ENCODE measurements at regions not wholly inside any gene's neighbourhood (a gene's known extent, or its start where the extent isn't known, plus 50 kb on each side); places are given as distances from the start of the nearest gene placed in this dataset.
"Not testable (repeated sequence)": the region's sequence is repeated elsewhere in the genome, so short reads cannot be mapped to it uniquely, and the experiment has no call there.

DNA sequence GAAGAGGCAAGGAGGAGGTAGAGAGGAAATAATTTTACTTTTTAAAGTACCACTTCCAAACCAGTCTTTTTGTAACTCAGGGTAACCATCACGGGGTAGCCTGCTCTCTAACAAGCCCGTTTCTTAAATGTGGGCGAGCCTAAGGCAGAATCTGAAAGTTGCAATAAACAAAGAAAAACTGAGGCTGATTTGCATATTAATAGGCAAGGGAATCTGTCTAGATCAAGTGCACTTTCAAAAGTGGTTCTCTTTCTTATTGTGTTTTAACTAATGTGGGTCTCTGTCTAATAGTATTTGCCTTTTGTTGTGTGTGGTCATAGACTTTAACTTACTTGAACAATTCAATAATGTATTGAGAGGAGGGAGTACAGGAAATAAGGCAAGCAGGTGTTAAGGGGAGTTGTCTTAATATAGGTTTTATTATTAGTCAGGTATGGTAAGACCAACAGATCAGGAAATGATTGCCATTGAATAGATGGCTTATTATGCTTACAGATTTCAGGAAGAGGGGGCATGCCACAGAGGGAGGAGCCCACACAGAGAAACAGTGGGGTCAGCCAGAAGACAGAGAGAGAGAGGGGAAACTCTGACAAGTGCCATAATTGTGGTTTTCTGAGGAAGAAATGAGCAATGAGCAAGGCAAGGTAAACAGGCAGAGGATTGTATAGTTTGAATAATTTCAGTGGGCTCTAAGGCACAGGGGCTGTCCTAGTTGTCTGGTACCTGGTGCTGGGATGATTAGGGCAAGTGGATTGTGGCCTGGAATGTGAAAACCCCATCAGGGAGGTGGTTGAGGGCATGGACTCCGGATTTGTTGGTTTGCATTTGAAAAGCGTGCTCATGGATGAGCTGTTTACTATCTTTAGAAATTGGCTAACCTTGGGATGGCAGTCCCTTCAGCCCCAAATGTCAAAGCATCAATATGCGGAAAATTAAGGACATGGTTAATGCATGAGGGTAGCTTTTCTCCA is 237.2 kb downstream of the TOX3 start:
- Histone ChIP-seq H3K4me2 (no peak overlapping the region), H3K27me3 (no peaks in the 10 kb centered on the region), H3K36me3 (replicated peaks; ENCODE audit: insufficient read depth, low read depth) (no peaks in the 10 kb centered on the region), H3K4me3 (no peak overlapping the region), H2AFZ (no peak overlapping the region), H3K79me2 (no peaks in the 10 kb centered on the region), H3K9me3 (ENCODE audit: low read depth) (no peaks in the 10 kb centered on the region), H4K20me1 (ENCODE audit: insufficient read depth, poor library complexity, severe bottlenecking) (no peaks in the 10 kb centered on the region), H3K27ac (no peak overlapping the region), H3K4me1 (ENCODE audit: insufficient read depth) (peaks cover 8% of the 10 kb centered on the region), H3K9me2 (replicated peaks; ENCODE audit: insufficient read depth) (no peaks in the 10 kb centered on the region)
- 90% methylated on average over 6 of the region's 6 CpGs for WGBS (ENCODE audit: low lambda C conversion rate, missing lambda C conversion rate)
- TF ChIP-seq EZH2phosphoT487 (IDR thresholded peaks at IDR 0.05; ENCODE audit: low read depth, severe bottlenecking, unreplicated experiment) (no peak), EZH2 (IDR thresholded peaks at IDR 0.05; ENCODE audit: borderline replicate concordance) (no peak)
- TF ChIP-seq, protein P1, sequence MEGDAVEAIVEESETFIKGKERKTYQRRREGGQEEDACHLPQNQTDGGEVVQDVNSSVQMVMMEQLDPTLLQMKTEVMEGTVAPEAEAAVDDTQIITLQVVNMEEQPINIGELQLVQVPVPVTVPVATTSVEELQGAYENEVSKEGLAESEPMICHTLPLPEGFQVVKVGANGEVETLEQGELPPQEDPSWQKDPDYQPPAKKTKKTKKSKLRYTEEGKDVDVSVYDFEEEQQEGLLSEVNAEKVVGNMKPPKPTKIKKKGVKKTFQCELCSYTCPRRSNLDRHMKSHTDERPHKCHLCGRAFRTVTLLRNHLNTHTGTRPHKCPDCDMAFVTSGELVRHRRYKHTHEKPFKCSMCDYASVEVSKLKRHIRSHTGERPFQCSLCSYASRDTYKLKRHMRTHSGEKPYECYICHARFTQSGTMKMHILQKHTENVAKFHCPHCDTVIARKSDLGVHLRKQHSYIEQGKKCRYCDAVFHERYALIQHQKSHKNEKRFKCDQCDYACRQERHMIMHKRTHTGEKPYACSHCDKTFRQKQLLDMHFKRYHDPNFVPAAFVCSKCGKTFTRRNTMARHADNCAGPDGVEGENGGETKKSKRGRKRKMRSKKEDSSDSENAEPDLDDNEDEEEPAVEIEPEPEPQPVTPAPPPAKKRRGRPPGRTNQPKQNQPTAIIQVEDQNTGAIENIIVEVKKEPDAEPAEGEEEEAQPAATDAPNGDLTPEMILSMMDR (IDR thresholded peaks at IDR 0.05; ENCODE audit: poor library complexity), result no peak
- no peak for DNase-seq (ENCODE audit: low spot score)

DNA sequence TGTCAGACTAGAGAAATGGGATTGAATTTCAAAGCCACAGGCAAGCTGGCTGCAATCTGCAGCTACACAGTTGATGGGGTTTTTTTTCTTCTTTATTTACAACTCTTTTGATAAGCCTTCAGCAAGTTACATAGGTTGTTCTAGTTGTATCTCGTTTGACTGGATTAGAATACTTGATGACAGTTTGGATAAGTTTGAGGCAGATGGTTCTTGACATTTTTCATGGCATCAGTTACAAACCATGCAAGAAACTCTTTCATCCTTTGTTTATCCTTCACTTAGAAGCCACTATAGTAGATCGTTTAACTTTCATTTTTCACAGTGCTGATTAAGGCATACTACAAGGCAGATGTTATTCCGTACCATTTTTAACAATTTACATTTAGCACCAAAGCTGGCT is 238.9 kb downstream of the TOX3 start:
- H2AFZ ChIP-seq, result no peak overlapping the region
- no peaks in the 10 kb centered on the region for H3K9me3 ChIP-seq (ENCODE audit: low read depth)
- H3K27ac ChIP-seq, result no peak overlapping the region
- WGBS (ENCODE audit: low lambda C conversion rate, missing lambda C conversion rate), result 35% methylated on average over 3 of the region's 3 CpGs
- no peaks in the 10 kb centered on the region for H3K79me2 ChIP-seq
- peaks cover 8% of the 10 kb centered on the region for H3K4me1 ChIP-seq (ENCODE audit: insufficient read depth)
- no peaks in the 10 kb centered on the region for H4K20me1 ChIP-seq (ENCODE audit: insufficient read depth, poor library complexity, severe bottlenecking)
- H3K36me3 ChIP-seq (replicated peaks; ENCODE audit: insufficient read depth, low read depth), result no peaks in the 10 kb centered on the region
- peak overlapping the region; percentile 14 for H3K4me3 ChIP-seq
- H3K4me2 ChIP-seq, result peak overlapping the region; percentile 62
- H3K27me3 ChIP-seq, result no peaks in the 10 kb centered on the region
- TF ChIP-seq EZH2phosphoT487 (IDR thresholded peaks at IDR 0.05; ENCODE audit: low read depth, severe bottlenecking, unreplicated experiment) (no peak), EZH2 (IDR thresholded peaks at IDR 0.05; ENCODE audit: borderline replicate concordance) (no peak)
- TF ChIP-seq, protein P1 (IDR thresholded peaks at IDR 0.05; ENCODE audit: poor library complexity), result no peak
- DNase-seq (ENCODE audit: low spot score), result no peak
- H3K9me2 ChIP-seq (replicated peaks; ENCODE audit: insufficient read depth), result no peaks in the 10 kb centered on the region

- no peak overlapping the region for H3K4me3 ChIP-seq
- TF ChIP-seq EZH2phosphoT487 (IDR thresholded peaks at IDR 0.05; ENCODE audit: low read depth, severe bottlenecking, unreplicated experiment), result no peak
- no peak for TF ChIP-seq EZH2 (IDR thresholded peaks at IDR 0.05; ENCODE audit: borderline replicate concordance)
- no peaks in the 10 kb centered on the region for H3K9me2 ChIP-seq (replicated peaks; ENCODE audit: insufficient read depth)
- WGBS (ENCODE audit: low lambda C conversion rate, missing lambda C conversion rate), result 94% methylated on average over 4 of the region's 4 CpGs
- H4K20me1 ChIP-seq (ENCODE audit: insufficient read depth, poor library complexity, severe bottlenecking), result no peaks in the 10 kb centered on the region
- H3K27ac ChIP-seq, result no peak overlapping the region
- no peaks in the 10 kb centered on the region for H3K27me3 ChIP-seq
- no peaks in the 10 kb centered on the region for H3K36me3 ChIP-seq (replicated peaks; ENCODE audit: insufficient read depth, low read depth)
- H2AFZ ChIP-seq, result no peak overlapping the region
- no peaks in the 10 kb centered on the region for H3K79me2 ChIP-seq
- peaks cover 4% of the 10 kb centered on the region for H3K4me1 ChIP-seq (ENCODE audit: insufficient read depth)
- no peak overlapping the region for H3K4me2 ChIP-seq
- no peaks in the 10 kb centered on the region for H3K9me3 ChIP-seq (ENCODE audit: low read depth)
- DNase-seq (ENCODE audit: low spot score), result no peak
These were observed 245.9 kb downstream of the TOX3 start for GRCh38 chr16:52301026-52301425.

DNA sequence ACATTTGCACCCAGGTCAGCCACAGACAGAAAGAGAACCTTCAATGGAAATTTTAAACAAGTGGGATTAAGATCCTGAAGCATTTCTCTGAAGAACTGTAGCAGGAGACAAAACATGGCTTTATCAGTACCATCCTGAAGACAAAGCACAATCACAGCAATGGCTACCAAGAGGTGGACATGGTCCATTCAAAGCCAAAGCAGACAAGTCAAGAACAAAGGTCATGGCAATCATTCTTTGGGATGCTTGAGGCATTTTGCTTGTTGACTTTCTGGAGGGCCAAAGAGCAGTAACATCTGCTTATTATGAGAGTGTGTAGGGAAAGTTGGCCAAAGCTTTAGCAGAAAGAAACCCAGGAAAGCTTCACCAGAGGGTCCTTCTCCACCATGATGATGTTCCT is 248.2 kb downstream of the TOX3 start:
- H3K27me3 ChIP-seq, result no peaks in the 10 kb centered on the region
- no peaks in the 10 kb centered on the region for H3K9me2 ChIP-seq (replicated peaks; ENCODE audit: insufficient read depth)
- no peaks in the 10 kb centered on the region for H3K36me3 ChIP-seq (replicated peaks; ENCODE audit: insufficient read depth, low read depth)
- H4K20me1 ChIP-seq (ENCODE audit: insufficient read depth, poor library complexity, severe bottlenecking), result no peaks in the 10 kb centered on the region
- TF ChIP-seq EZH2 (IDR thresholded peaks at IDR 0.05; ENCODE audit: borderline replicate concordance) (no peak), EZH2phosphoT487 (IDR thresholded peaks at IDR 0.05; ENCODE audit: low read depth, severe bottlenecking, unreplicated experiment) (no peak)
- TF ChIP-seq, protein P1 (IDR thresholded peaks at IDR 0.05; ENCODE audit: poor library complexity), result no peak
- peaks cover 10% of the 10 kb centered on the region for H3K4me1 ChIP-seq (ENCODE audit: insufficient read depth)
- no peak overlapping the region for H3K4me2 ChIP-seq
- DNase-seq (ENCODE audit: low spot score), result no peak
- no peak overlapping the region for H3K4me3 ChIP-seq
- H2AFZ ChIP-seq, result no peak overlapping the region
- H3K27ac ChIP-seq, result no peak overlapping the region
- H3K79me2 ChIP-seq, result no peaks in the 10 kb centered on the region
- H3K9me3 ChIP-seq (ENCODE audit: low read depth), result no peaks in the 10 kb centered on the region

DNA sequence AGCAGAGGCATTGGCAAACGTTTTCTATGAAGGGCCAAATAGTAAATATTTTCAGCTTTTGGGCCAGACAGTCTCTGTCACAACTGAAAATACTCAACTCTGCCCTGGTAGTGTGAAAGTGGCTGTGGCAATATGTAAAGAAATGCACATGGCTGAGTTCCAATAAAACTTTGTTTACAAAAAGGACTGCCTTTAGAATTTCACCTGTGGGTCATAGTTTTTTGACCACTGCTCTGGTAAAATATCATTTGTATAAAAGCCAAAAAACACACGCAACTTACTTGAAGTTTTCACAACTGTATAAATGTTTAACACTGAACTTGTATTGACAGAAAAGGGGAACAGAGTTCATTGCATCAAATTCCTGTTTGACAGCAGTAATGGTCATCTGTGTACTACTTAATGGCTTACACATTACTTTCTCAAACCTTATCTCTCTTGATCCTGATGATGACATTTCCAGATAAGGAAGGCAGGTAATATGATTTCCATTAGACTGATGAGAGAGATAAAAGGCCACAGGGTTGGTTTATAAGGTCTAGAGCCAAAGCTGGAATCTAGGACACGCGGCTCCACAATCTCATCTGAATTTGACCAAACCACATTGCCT is 250.1 kb downstream of the TOX3 start:
- not testable (repeated sequence) for H3K4me3 ChIP-seq; H2AFZ ChIP-seq; H3K27ac ChIP-seq; H3K9me3 ChIP-seq (ENCODE audit: low read depth); H4K20me1 ChIP-seq (ENCODE audit: insufficient read depth, poor library complexity, severe bottlenecking); H3K9me2 ChIP-seq (replicated peaks; ENCODE audit: insufficient read depth); H3K27me3 ChIP-seq; H3K36me3 ChIP-seq (replicated peaks; ENCODE audit: insufficient read depth, low read depth); H3K79me2 ChIP-seq
- H3K4me2 ChIP-seq, result peak overlapping the region; percentile 59
- WGBS (ENCODE audit: low lambda C conversion rate, missing lambda C conversion rate), result 53% methylated on average over 4 of the region's 4 CpGs
- peak; percentile 21 for DNase-seq (ENCODE audit: low spot score)
- peaks cover 10% of the 10 kb centered on the region for H3K4me1 ChIP-seq (ENCODE audit: insufficient read depth)
